ENCODE measurements at regions not wholly inside any gene's neighbourhood (a gene's known extent, or its start where the extent isn't known, plus 50 kb on each side); places are given as distances from the start of the nearest gene placed in this dataset.

DNA sequence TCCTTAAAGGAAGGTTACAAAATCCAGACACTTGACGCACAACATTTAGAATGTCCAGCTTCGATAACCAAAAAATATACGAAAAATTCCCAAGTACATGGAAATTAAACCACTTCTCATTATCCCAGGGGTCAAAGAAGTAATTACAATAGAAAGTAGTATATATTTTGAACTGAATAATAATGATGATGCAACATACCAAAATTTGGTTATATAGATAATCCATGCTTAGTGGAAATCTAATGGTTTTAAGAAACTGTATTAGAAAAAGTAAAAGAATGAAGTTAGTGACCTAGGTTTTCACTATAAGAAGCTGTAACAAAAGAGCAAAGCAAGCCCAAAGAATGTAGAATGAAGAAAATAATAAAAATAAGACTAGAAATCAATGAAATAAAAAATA lies 204.0 kb upstream of the PUM3 start:
- no peak overlapping the region for H3K27ac ChIP-seq (ENCODE audit: low read depth in 2 of 2, low read length in 1 of 2)
- H3K9ac ChIP-seq = no peak overlapping the region
- POLR2A ChIA-PET = no interaction called here
- no peaks in the 10 kb centered on the region for H3K27me3 ChIP-seq (ENCODE audit: insufficient read depth)
- no peak overlapping the region for H2AFZ ChIP-seq (ENCODE audit: low read depth)
- TF ChIP-seq EP300 (IDR thresholded peaks at IDR 0.05; ENCODE audit: borderline replicate concordance in 1 of 2, low read depth in 1 of 2, low read length in 1 of 2) (no peak), FOSL2 (IDR thresholded peaks at IDR 0.05; ENCODE audit: borderline replicate concordance, low read depth) (no peak), GATA2 (CRISPR knock-in tag; IDR thresholded peaks at IDR 0.05) (no peak), EZH2phosphoT487 (IDR thresholded peaks at IDR 0.05; ENCODE audit: borderline replicate concordance, low read depth) (no peak), MXI1 (IDR thresholded peaks at IDR 0.05; ENCODE audit: low read depth, low read length) (no peak), YY1 (IDR thresholded peaks at IDR 0.05; ENCODE audit: low read depth) (no peak), POLR2AphosphoS5 (IDR thresholded peaks at IDR 0.05; ENCODE audit: low read depth, low read length) (no peak), NRF1 (IDR thresholded peaks at IDR 0.05; ENCODE audit: low read depth, low read length) (no peak)
- TF ChIP-seq, protein P1, sequence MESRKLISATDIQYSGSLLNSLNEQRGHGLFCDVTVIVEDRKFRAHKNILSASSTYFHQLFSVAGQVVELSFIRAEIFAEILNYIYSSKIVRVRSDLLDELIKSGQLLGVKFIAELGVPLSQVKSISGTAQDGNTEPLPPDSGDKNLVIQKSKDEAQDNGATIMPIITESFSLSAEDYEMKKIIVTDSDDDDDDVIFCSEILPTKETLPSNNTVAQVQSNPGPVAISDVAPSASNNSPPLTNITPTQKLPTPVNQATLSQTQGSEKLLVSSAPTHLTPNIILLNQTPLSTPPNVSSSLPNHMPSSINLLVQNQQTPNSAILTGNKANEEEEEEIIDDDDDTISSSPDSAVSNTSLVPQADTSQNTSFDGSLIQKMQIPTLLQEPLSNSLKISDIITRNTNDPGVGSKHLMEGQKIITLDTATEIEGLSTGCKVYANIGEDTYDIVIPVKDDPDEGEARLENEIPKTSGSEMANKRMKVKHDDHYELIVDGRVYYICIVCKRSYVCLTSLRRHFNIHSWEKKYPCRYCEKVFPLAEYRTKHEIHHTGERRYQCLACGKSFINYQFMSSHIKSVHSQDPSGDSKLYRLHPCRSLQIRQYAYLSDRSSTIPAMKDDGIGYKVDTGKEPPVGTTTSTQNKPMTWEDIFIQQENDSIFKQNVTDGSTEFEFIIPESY (IDR thresholded peaks at IDR 0.05; ENCODE audit: borderline replicate concordance, low read depth) = no peak
- TF ChIP-seq, protein P2, sequence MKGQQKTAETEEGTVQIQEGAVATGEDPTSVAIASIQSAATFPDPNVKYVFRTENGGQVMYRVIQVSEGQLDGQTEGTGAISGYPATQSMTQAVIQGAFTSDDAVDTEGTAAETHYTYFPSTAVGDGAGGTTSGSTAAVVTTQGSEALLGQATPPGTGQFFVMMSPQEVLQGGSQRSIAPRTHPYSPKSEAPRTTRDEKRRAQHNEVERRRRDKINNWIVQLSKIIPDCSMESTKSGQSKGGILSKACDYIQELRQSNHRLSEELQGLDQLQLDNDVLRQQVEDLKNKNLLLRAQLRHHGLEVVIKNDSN (IDR thresholded peaks at IDR 0.05; ENCODE audit: borderline replicate concordance, low read depth) = no peak
- TF ChIP-seq, protein P3, sequence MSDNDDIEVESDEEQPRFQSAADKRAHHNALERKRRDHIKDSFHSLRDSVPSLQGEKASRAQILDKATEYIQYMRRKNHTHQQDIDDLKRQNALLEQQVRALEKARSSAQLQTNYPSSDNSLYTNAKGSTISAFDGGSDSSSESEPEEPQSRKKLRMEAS (IDR thresholded peaks at IDR 0.05; ENCODE audit: low read depth) = no peak
- TF ChIP-seq, protein P4, sequence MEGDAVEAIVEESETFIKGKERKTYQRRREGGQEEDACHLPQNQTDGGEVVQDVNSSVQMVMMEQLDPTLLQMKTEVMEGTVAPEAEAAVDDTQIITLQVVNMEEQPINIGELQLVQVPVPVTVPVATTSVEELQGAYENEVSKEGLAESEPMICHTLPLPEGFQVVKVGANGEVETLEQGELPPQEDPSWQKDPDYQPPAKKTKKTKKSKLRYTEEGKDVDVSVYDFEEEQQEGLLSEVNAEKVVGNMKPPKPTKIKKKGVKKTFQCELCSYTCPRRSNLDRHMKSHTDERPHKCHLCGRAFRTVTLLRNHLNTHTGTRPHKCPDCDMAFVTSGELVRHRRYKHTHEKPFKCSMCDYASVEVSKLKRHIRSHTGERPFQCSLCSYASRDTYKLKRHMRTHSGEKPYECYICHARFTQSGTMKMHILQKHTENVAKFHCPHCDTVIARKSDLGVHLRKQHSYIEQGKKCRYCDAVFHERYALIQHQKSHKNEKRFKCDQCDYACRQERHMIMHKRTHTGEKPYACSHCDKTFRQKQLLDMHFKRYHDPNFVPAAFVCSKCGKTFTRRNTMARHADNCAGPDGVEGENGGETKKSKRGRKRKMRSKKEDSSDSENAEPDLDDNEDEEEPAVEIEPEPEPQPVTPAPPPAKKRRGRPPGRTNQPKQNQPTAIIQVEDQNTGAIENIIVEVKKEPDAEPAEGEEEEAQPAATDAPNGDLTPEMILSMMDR (IDR thresholded peaks at IDR 0.05) = no peak
- CTCF ChIA-PET = no interaction called here
- H3K4me3 ChIP-seq (ENCODE audit: low read depth in 2 of 2, low read length in 1 of 2) = no peak overlapping the region
- no peaks in the 10 kb centered on the region; a peak in 2 of 4 replicates for H3K4me1 ChIP-seq (ENCODE audit: control insufficient read depth in 1 of 2, insufficient read depth in 2 of 2, low read depth in 1 of 2, low read length in 1 of 2)
- H3K9me3 ChIP-seq = no peaks in the 10 kb centered on the region
- no peaks in the 10 kb centered on the region for H3K9me2 ChIP-seq
- H3K79me2 ChIP-seq (ENCODE audit: insufficient read depth) = no peaks in the 10 kb centered on the region
- no peaks in the 10 kb centered on the region for H4K20me1 ChIP-seq (ENCODE audit: insufficient read depth)
- WGBS (ENCODE audit: low lambda C conversion rate) = 56% methylated on average over 3 of the region's 3 CpGs
- DNase-seq = no peak
- H3K4me2 ChIP-seq = no peak overlapping the region
- H3F3A ChIP-seq (replicated peaks; ENCODE audit: insufficient read depth) = peaks cover 3% of the 10 kb centered on the region
- no peaks in the 10 kb centered on the region for H3K36me3 ChIP-seq (replicated peaks in 1 of 2; ENCODE audit: control insufficient read depth in 1 of 2, insufficient read depth in 2 of 2, low read length in 1 of 2)

DNA sequence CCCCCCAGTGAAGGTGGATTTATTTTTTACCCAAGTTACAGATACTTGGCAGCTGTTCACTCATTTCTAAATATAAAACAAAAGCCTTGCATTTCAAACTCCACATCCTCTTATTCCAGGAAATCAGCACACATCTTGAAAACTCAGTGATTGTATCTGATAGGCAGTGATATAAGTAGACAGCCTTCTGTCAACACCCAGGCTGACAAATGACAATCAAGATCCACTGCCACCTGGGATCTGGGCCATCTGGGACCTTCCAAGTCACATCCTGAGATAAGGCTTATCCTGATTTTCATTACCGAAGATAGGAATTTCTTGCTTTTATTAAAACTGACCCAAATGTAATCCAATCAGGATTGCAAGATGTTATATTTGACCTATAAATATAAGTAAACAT lies 201.3 kb upstream of the PUM3 start:
- no peak overlapping the region for H3K4me2 ChIP-seq
- H3K27me3 ChIP-seq (ENCODE audit: insufficient read depth) = no peaks in the 10 kb centered on the region
- H3K27ac ChIP-seq (ENCODE audit: low read depth in 2 of 2, low read length in 1 of 2) = no peak overlapping the region
- TF ChIP-seq, protein P3 (IDR thresholded peaks at IDR 0.05; ENCODE audit: low read depth) = no peak
- TF ChIP-seq ELF1 (IDR thresholded peaks at IDR 0.05) = no peak
- no peak for TF ChIP-seq TAF1 (IDR thresholded peaks at IDR 0.05; ENCODE audit: borderline replicate concordance, low read depth, low read length)
- TF ChIP-seq FOXM1 (IDR thresholded peaks at IDR 0.05; ENCODE audit: low read depth) = no peak
- TF ChIP-seq, protein P4 (IDR thresholded peaks at IDR 0.05) = no peak
- TF ChIP-seq, protein P2 (IDR thresholded peaks at IDR 0.05; ENCODE audit: borderline replicate concordance, low read depth) = no peak
- TF ChIP-seq SMC3 (IDR thresholded peaks at IDR 0.05; ENCODE audit: low read depth, low read length) = no peak
- no peak for TF ChIP-seq MXI1 (IDR thresholded peaks at IDR 0.05; ENCODE audit: low read depth, low read length)
- no peak for TF ChIP-seq RAD21 (IDR thresholded peaks at IDR 0.05; ENCODE audit: low read length)
- H3F3A ChIP-seq (replicated peaks; ENCODE audit: insufficient read depth) = peaks cover 3% of the 10 kb centered on the region
- H4K20me1 ChIP-seq (ENCODE audit: insufficient read depth) = no peaks in the 10 kb centered on the region
- no peak for DNase-seq
- no peak overlapping the region for H3K4me3 ChIP-seq (ENCODE audit: low read depth in 2 of 2, low read length in 1 of 2)
- WGBS (ENCODE audit: low lambda C conversion rate) = 18% methylated on average over 1 of the region's 1 CpG
- ChIA-PET POLR2A (no interaction called here), CTCF (no interaction called here)
- H3K9me2 ChIP-seq = no peaks in the 10 kb centered on the region
- H3K9ac ChIP-seq = no peak overlapping the region
- no peaks in the 10 kb centered on the region for H3K36me3 ChIP-seq (replicated peaks in 1 of 2; ENCODE audit: control insufficient read depth in 1 of 2, insufficient read depth in 2 of 2, low read length in 1 of 2)
- H3K4me1 ChIP-seq (ENCODE audit: control insufficient read depth in 1 of 2, insufficient read depth in 2 of 2, low read depth in 1 of 2, low read length in 1 of 2) = no peaks in the 10 kb centered on the region; a peak in 2 of 4 replicates
- no peaks in the 10 kb centered on the region for H3K9me3 ChIP-seq
- H2AFZ ChIP-seq (ENCODE audit: low read depth) = no peak overlapping the region
- no peaks in the 10 kb centered on the region for H3K79me2 ChIP-seq (ENCODE audit: insufficient read depth)

Data from SK-N-SH (cell line).